ENCODE measurements at regions not wholly inside any gene's neighbourhood (a gene's known extent, or its start where the extent isn't known, plus 50 kb on each side); places are given as distances from the start of the nearest gene placed in this dataset.

DNA sequence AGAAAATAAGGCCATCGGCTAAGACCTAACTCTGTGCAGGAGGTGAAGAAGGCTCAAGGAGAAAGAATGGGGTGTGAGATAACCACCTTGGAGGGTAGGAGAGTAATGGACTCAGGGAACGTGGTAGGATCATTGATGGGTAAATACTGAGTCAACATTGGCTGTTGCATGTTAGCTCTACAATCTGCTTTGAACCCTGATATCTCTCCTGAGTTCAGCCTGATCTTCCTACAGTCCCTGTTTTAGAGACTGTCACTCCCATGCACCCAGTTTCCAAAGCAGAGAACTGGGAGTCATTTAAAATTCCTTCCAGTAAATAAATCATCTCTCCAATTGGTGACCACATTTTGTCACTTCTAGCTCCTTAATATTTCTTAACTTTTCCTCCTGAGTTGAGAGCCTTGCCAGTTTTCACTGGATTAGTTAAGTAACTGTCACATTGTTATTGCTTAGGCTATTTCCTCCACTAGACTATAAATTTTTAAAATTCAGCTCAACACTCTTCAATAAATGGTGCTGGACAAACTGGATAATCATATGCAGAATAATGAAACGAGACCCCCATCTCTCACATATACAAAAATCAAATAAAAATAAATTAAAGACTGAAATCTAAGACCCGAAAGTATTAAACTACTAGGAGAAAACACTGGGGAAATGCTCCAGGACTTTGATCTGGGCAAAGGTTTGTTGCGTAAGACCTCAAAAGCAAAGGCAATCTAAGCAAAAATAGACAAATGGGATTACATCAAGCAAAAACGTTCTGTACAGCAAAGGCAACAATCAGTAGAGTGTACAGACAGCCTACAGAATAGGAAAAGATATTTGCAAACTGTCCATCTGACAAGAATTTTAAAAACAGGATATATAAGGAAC lies 138.9 kb upstream of the TMEM170B start (continued):
- TF ChIP-seq SMC3 (IDR thresholded peaks at IDR 0.05; ENCODE audit: low read length), result peak; percentile 81
- TF ChIP-seq PHF21A (CRISPR knock-in tag; IDR thresholded peaks at IDR 0.05), result peak; percentile 81
- peak; percentile 54 for TF ChIP-seq TEAD3 (CRISPR knock-in tag; optimal IDR thresholded peaks at IDR 0.05; ENCODE audit: borderline replicate concordance)
- no peak for TF ChIP-seq ZFYVE20 (CRISPR knock-in tag; IDR thresholded peaks at IDR 0.05; ENCODE audit: borderline replicate concordance, low read depth)
- TF ChIP-seq REXO4 (CRISPR knock-in tag; IDR thresholded peaks at IDR 0.05; ENCODE audit: borderline replicate concordance), result no peak
- TF ChIP-seq HNRNPL (IDR thresholded peaks at IDR 0.05; ENCODE audit: low read depth, low read length), result no peak
- TF ChIP-seq, protein P1, sequence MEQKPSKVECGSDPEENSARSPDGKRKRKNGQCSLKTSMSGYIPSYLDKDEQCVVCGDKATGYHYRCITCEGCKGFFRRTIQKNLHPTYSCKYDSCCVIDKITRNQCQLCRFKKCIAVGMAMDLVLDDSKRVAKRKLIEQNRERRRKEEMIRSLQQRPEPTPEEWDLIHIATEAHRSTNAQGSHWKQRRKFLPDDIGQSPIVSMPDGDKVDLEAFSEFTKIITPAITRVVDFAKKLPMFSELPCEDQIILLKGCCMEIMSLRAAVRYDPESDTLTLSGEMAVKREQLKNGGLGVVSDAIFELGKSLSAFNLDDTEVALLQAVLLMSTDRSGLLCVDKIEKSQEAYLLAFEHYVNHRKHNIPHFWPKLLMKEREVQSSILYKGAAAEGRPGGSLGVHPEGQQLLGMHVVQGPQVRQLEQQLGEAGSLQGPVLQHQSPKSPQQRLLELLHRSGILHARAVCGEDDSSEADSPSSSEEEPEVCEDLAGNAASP (CRISPR knock-in tag; IDR thresholded peaks at IDR 0.05; ENCODE audit: borderline replicate concordance), result peak; percentile 54; the same call in 1 of the 2 replicates
- TF ChIP-seq IKZF1 (IDR thresholded peaks at IDR 0.05), result no peak
- no peak for TF ChIP-seq ZNF180 (CRISPR knock-in tag; IDR thresholded peaks at IDR 0.05; ENCODE audit: borderline replicate concordance, low read depth)
- peak; percentile 84; the same call in 1 of the 2 replicates for TF ChIP-seq MBD4 (IDR thresholded peaks at IDR 0.05; ENCODE audit: borderline replicate concordance, low read length)
- TF ChIP-seq, protein P2, sequence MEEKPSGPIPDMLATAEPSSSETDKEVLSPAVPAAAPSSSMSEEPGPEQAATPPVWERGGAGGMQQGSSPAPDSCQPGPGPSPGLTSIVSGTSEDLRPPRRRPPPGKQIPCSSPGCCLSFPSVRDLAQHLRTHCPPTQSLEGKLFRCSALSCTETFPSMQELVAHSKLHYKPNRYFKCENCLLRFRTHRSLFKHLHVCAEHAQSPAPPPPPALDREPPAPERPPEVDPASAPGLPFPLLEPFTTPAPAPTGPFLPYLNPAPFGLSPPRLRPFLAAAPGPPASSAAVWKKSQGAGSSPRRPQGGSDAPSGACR (CRISPR knock-in tag; IDR thresholded peaks at IDR 0.05), result 0 out of 2 replicates have a peak, but pooled peaks have one; percentile 17
- TF ChIP-seq MBNL3 (CRISPR knock-in tag; conservative IDR thresholded peaks at IDR 0.05), result no peak
- TF ChIP-seq, protein P3, sequence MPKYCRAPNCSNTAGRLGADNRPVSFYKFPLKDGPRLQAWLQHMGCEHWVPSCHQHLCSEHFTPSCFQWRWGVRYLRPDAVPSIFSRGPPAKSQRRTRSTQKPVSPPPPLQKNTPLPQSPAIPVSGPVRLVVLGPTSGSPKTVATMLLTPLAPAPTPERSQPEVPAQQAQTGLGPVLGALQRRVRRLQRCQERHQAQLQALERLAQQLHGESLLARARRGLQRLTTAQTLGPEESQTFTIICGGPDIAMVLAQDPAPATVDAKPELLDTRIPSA (CRISPR knock-in tag; IDR thresholded peaks at IDR 0.05; ENCODE audit: borderline replicate concordance), result 0 out of 2 replicates have a peak, but pooled peaks have one; percentile 33
- TF ChIP-seq, protein P4, sequence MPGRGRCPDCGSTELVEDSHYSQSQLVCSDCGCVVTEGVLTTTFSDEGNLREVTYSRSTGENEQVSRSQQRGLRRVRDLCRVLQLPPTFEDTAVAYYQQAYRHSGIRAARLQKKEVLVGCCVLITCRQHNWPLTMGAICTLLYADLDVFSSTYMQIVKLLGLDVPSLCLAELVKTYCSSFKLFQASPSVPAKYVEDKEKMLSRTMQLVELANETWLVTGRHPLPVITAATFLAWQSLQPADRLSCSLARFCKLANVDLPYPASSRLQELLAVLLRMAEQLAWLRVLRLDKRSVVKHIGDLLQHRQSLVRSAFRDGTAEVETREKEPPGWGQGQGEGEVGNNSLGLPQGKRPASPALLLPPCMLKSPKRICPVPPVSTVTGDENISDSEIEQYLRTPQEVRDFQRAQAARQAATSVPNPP (CRISPR knock-in tag; IDR thresholded peaks at IDR 0.05), result no peak; the same call in 1 of the 2 replicates
- TF ChIP-seq ZNF543 (CRISPR knock-in tag; IDR thresholded peaks at IDR 0.05), result peak; percentile 35; the same call in 1 of the 2 replicates
- peak; percentile 53; the same call in 1 of the 2 replicates for TF ChIP-seq MEIS2 (CRISPR knock-in tag; IDR thresholded peaks at IDR 0.05)
- TF ChIP-seq, protein P5, sequence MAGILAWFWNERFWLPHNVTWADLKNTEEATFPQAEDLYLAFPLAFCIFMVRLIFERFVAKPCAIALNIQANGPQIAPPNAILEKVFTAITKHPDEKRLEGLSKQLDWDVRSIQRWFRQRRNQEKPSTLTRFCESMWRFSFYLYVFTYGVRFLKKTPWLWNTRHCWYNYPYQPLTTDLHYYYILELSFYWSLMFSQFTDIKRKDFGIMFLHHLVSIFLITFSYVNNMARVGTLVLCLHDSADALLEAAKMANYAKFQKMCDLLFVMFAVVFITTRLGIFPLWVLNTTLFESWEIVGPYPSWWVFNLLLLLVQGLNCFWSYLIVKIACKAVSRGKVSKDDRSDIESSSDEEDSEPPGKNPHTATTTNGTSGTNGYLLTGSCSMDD (CRISPR knock-in tag; IDR thresholded peaks at IDR 0.05), result no peak
- TF ChIP-seq, protein P6, sequence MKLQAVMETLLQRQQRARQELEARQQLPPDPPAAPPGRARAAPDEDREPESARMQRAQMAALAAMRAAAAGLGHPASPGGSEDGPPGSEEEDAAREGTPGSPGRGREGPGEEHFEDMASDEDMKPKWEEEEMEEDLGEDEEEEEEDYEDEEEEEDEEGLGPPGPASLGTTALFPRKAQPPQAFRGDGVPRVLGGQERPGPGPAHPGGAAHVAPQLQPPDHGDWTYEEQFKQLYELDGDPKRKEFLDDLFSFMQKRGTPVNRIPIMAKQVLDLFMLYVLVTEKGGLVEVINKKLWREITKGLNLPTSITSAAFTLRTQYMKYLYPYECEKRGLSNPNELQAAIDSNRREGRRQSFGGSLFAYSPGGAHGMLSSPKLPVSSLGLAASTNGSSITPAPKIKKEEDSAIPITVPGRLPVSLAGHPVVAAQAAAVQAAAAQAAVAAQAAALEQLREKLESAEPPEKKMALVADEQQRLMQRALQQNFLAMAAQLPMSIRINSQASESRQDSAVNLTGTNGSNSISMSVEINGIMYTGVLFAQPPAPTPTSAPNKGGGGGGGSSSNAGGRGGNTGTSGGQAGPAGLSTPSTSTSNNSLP (IDR thresholded peaks at IDR 0.05; ENCODE audit: low read depth, low read length), result peak; percentile 84
- TF ChIP-seq GZF1 (CRISPR knock-in tag; IDR thresholded peaks at IDR 0.05), result no peak
- peak; percentile 64; the same call in 1 of the 2 replicates for TF ChIP-seq DMAP1 (CRISPR knock-in tag; IDR thresholded peaks at IDR 0.05)
- peak; percentile 67; the same call in 1 of the 2 replicates for TF ChIP-seq KDM1A (CRISPR knock-in tag; IDR thresholded peaks at IDR 0.05)
- TF ChIP-seq ZNF878 (CRISPR knock-in tag; IDR thresholded peaks at IDR 0.05), result peak; percentile 58; the same call in 1 of the 2 replicates
- TF ChIP-seq ZFP1 (CRISPR knock-in tag; IDR thresholded peaks at IDR 0.05), result 0 out of 2 replicates have a peak, but pooled peaks have one; percentile 47
- peak; percentile 72; the same call in 1 of the 2 replicates for TF ChIP-seq ZNF816 (CRISPR knock-in tag; IDR thresholded peaks at IDR 0.05; ENCODE audit: borderline replicate concordance)

Data from HepG2 (cell line).